Upper lobe of right lung (tissue), 1 donor: ENCODE measurements at regions not wholly inside any gene's neighbourhood (a gene's known extent, or its start where the extent isn't known, plus 50 kb on each side); places are given as distances from the start of the nearest gene placed in this dataset.

Source experiments
- ATAC-seq: fragments of 200-7000 bp; cut with Tn5 transposase; one replicate; pipeline ENCODE4 v1.9.1; 2020; ENCODE audit warnings: mild to moderate bottlenecking, moderate library complexity
- DNase-seq: peaks from one replicate; pipeline ENCODE4 v3.0.0-alpha.2; 2020
- H3K27ac ChIP-seq: fragments of 200-600 bp; one replicate; pipeline ENCODE4 v1.8.0; 2022
- H3K27me3 ChIP-seq: fragments of 200-600 bp; one replicate; pipeline ENCODE4 v1.8.0; 2022; ENCODE audit warnings: mild to moderate bottlenecking
- H3K36me3 ChIP-seq: fragments of 200-600 bp; one replicate; pipeline ENCODE4 v1.8.0; 2022
- H3K4me1 ChIP-seq: fragments of 200-600 bp; one replicate; pipeline ENCODE4 v1.8.0; 2022
- H3K4me3 ChIP-seq: fragments of 200-600 bp; one replicate; pipeline ENCODE4 v1.8.0; 2022; ENCODE audit warnings: mild to moderate bottlenecking
- H3K9me3 ChIP-seq: fragments of 200-600 bp; one replicate; pipeline ENCODE4 v1.8.0; 2022
- CTCF ChIP-seq: fragments of 200-600 bp; IDR thresholded peaks from one replicate; pipeline ENCODE4 v1.8.0; 2022; ENCODE audit warnings: antibody characterized with exemption
- intact Hi-C: fragments of 100-400 bp; cut with DNase I; formaldehyde crosslinking; loops from one replicate; pipeline ENCODE4 v1.11.0; 2022
- donor health status: DM: no; HTN: yes; CAD: no; lungs with severe emphysema.

- intact Hi-C loops: no loop called here
- Histone ChIP-seq H3K4me3 (no peak overlapping the region), H3K27ac (no peak overlapping the region), H3K9me3 (no peaks in the 10 kb centered on the region), H3K4me1 (peaks cover 4% of the 10 kb centered on the region), H3K27me3 (no peaks in the 10 kb centered on the region), H3K36me3 (no peaks in the 10 kb centered on the region)
- DNase-seq: no peak
- TF ChIP-seq CTCF: no peak
- no peak for ATAC-seq
Observed at GRCh38 chr5:74063821-74064220, 437.8 kb downstream of the ARHGEF28 start.

- Histone ChIP-seq H3K36me3 (no peaks in the 10 kb centered on the region), H3K4me1 (peaks cover 4% of the 10 kb centered on the region), H3K4me3 (no peak overlapping the region), H3K27me3 (no peaks in the 10 kb centered on the region), H3K27ac (no peak overlapping the region), H3K9me3 (no peaks in the 10 kb centered on the region)
- no peak for DNase-seq
- intact Hi-C loops: no loop called here
- ATAC-seq: no peak
- TF ChIP-seq CTCF: no peak
Observed at GRCh38 chr5:74063346-74063745, 437.4 kb downstream of the ARHGEF28 start.

- H3K27ac ChIP-seq: no peak overlapping the region
- H3K4me1 ChIP-seq: peaks cover 8% of the 10 kb centered on the region
- intact Hi-C loops: no loop called here
- no peak for TF ChIP-seq CTCF
- no peaks in the 10 kb centered on the region for H3K9me3 ChIP-seq
- DNase-seq (no peak), ATAC-seq (no peak)
- H3K36me3 ChIP-seq: no peaks in the 10 kb centered on the region
- H3K4me3 ChIP-seq: no peak overlapping the region
- no peaks in the 10 kb centered on the region for H3K27me3 ChIP-seq
Observed at GRCh38 chr5:74061292-74061691, 435.3 kb downstream of the ARHGEF28 start.

GRCh38 chr5:74059706-74060105 is 433.7 kb downstream of the ARHGEF28 start:
- Histone ChIP-seq H3K9me3 (no peaks in the 10 kb centered on the region), H3K27ac (no peak overlapping the region), H3K4me1 (peaks cover 13% of the 10 kb centered on the region), H3K36me3 (no peaks in the 10 kb centered on the region), H3K27me3 (no peaks in the 10 kb centered on the region), H3K4me3 (no peak overlapping the region)
- intact Hi-C loops: no loop called here
- no peak for DNase-seq
- no peak for ATAC-seq
- TF ChIP-seq CTCF: no peak

GRCh38 chr5:74056789-74057164 is 430.8 kb downstream of the ARHGEF28 start:
- intact Hi-C loops: no loop called here
- no peaks in the 10 kb centered on the region for H3K9me3 ChIP-seq
- no peaks in the 10 kb centered on the region for H3K36me3 ChIP-seq
- H3K4me1 ChIP-seq: peaks cover 9% of the 10 kb centered on the region
- peak; percentile 86 for ATAC-seq
- TF ChIP-seq CTCF: peak; percentile 45
- no peaks in the 10 kb centered on the region for H3K27me3 ChIP-seq
- no peak overlapping the region for H3K27ac ChIP-seq
- H3K4me3 ChIP-seq: no peak overlapping the region
- DNase-seq: no peak

GRCh38 chr5:74056107-74056788 is 430.3 kb downstream of the ARHGEF28 start:
- Histone ChIP-seq H3K4me1 (peaks cover 9% of the 10 kb centered on the region), H3K9me3 (no peaks in the 10 kb centered on the region), H3K27ac (no peak overlapping the region), H3K27me3 (no peaks in the 10 kb centered on the region), H3K36me3 (no peaks in the 10 kb centered on the region), H3K4me3 (no peak overlapping the region)
- TF ChIP-seq CTCF: no peak
- DNase-seq (no peak), ATAC-seq (no peak)
- intact Hi-C loops: no loop called here
